LoVo (cell line): ENCODE measurements at regions not wholly inside any gene's neighbourhood (a gene's known extent, or its start where the extent isn't known, plus 50 kb on each side); places are given as distances from the start of the nearest gene placed in this dataset.
"Not testable (repeated sequence)": the region's sequence is repeated elsewhere in the genome, so short reads cannot be mapped to it uniquely, and the experiment has no call there.

Experiments used
- DNase-seq: peaks from one replicate; pipeline ENCODE4 v3.0.0-alpha.2; 2016; ENCODE audit warnings: low spot score

DNA sequence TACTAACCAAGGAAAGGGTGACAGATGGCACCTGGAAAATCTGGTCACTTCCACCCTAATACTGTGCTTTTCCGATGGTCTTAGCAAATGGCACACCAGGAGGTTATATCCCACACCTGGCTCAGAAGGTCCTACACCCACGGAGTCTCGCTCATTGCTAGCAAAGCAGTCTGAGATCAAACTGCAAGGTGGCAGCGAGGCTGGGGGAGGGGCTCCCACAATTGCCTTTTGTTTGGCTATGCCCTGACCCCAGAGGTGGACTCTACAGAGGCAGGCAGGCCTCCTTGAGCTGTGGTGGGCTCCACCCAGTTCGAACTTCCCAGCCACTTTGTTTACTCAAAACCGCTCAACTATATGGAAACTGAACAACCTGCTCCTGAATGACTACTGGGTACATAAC, 50.3 kb upstream of the UGT2B15 start:
- DNase-seq: not testable (repeated sequence)

DNA sequence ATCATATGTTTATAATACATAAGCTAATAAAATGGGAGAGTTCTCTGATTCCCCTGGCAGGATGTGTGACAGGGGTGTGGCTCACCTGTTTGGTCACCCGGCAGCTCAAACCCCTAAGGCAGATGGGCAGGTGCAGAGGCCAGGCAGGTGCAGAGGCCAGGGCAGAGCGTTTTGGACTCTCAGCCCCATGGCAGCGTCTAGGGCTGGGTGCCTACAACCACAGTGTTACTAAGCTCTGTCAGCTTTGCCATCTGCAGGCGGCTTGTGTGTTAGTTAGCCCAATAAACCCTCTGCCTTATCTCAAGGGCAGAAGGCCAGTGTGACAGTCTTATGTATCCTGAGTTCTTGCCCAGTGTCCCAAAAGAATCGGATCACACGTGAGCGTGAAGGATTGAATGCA, 54.0 kb upstream of the UGT2B15 start:
- no peak for DNase-seq

- DNase-seq: no peak
These were observed 54.5 kb upstream of the UGT2B15 start for GRCh38 chr4:68724922-68725321.

DNA sequence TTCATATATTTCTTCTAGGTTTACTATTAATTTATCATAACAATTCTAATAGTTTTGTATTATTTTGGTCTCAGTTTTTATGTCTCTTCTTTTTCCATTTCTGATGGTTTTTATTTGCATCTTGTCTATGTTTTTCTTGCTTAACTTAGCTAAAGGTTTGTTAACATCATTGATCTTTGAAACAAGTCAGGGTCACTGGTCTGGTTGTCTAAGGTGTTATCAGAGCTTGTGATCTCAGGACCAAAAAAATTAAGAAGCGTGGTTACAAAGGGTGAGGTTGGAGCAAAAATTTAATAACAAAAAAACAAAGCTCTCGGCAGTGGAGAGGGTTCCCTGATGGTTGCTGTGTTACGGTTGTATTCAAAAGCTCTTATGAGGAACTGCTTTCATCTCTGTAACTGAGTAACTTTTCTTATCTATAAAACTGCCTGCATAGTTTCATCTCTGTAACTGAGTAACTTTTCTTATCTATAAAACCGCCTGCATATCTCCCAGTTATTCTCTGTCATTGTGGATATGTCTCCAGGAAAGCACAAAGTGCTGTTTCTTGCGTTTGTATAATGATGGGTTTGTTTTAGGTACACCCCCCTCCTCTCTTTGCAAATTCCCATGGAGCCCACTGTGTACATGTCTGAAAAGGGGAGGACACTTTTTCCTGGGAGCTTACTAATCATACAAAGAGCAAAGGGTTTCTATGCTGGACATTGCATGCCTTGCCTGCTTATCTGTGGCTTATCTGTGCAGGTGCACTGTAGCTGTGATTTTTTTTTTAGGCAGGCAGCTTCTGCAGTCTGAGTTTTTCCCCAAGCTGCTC, 62.4 kb upstream of the UGT2B15 start:
- peak; percentile 77 for DNase-seq

DNA sequence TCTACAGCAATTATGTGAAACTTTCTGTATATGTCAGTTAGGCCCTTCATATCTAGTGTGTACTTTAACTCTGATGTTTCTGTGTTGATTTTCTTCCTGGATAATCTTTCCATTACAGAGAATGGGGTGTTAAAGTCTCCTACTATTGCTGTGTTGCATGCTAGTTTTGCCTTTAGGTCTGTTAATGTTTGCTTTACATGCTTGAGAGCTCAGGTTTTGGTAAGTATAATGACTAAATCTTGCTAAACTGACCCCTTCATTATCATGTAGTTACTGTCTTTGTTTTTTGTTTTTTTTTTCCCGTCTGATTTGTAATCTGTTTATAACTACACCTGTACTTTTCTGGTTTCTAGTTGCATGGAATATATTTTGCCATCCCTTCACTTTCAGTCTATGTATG, 63.6 kb upstream of the UGT2B15 start:
- no peak for DNase-seq

GRCh38 chr4:68735106-68735505, 64.7 kb upstream of the UGT2B15 start:
- no peak for DNase-seq

DNA sequence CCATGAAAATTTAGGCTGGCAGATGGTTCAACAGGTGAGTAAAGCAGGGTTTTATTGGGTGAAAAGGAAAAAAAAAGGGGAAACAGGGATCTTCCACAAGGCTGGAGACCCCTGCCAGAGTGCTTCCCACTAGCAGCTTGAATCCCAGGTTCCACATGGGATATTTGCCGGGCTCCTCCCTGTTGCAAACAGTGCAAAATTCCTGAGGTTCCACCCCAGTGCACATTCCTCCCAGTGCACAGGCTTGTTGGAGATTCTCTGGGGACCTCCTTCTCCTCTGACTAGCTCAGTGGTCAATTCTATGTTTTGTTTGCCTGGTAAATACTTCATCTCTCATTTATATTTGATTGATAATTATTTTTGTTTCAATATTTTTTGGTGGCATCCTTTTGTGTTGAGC, 66.4 kb upstream of the UGT2B15 start:
- DNase-seq: no peak

DNA sequence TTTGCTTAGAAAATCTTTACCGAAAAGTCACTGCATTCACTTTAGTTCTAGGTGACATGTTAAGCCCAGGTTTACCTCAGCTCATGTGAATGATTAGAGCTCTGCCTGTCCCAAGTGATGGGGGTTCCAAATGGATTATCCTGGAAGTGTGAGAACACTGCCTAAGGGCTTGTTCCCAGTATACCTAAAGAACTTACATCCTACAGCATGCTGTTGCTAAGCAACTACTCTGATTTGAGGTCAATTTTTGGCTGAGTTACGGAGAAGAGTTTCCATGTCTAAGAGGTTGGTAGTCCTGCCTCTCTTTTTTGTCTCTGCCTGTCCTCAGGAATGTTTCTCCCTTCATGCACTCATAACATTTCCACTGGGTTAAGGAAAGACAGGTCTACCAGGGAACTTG, 67.6 kb upstream of the UGT2B15 start:
- DNase-seq: no peak

GRCh38 chr4:68744368-68744767, 71.4 kb upstream of the UGT2B10 start:
- DNase-seq: no peak

- DNase-seq: peak; percentile 29
These were observed 67.4 kb upstream of the UGT2B10 start for GRCh38 chr4:68748181-68748991.

DNA sequence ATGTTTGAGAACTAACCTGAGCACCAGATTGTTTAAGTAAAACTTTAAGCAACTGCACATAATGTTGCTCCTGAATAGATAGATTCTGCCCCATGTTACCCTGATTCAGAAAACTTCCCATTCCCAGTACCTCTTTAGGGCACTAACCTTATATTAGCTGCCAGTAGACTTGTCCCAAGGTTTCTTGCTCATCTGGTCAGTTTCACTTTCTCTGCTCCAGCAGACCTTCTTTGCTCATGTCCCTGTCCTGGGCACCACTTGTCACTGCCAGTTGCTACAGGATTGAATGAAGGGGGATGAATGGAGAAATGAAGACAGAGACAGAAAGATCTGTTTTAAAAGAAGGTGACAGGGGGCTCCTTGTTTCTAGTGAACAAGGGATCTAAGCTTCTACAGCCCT, 65.2 kb upstream of the UGT2B10 start:
- DNase-seq: no peak

- DNase-seq: no peak
These were observed 64.7 kb upstream of the UGT2B10 start for GRCh38 chr4:68751138-68751537.

DNA sequence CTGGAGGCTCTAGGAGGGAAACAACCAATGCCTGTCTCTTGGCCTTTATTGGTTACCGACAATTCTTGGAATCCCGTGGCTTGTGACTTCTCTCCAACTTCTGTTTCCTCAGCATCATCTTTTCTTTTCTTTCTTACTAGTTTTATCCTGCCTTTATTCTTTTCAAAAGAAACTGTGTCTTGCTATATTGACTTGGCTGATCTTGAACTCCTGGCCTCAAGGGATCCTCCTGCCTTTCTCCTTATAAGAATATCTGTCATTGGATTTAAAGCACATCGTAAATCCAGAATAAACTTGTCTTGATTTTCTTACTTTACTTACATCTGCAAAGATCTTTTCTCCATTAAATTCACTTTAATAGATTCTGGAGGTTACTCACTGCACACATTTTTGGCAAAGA, 49.9 kb upstream of the UGT2B10 start:
- no peak for DNase-seq
